ENCODE measurements at regions not wholly inside any gene's neighbourhood (a gene's known extent, or its start where the extent isn't known, plus 50 kb on each side); places are given as distances from the start of the nearest gene placed in this dataset.

DNA sequence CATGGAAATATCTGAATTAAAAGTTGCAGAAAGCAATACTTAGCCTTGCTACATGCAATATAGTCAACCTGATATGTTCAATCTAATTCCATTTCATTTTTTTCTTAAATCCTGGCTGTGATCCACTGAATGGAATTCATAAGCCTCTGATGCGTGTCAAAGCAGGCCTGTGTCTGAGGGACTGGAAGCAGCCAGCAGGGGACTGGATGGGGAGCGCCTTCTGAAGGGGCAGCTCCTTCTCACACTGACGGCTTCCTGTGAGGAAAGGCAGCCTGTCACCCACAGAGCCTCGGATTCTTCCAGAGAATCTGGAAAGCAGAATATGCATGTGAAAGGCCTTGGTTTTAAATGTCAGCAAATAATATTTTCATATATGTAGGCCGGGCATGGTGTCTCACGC, 73.5 kb downstream of the KCNF1 start:
- DNase-seq (ENCODE audit: low spot score), result no peak

DNA sequence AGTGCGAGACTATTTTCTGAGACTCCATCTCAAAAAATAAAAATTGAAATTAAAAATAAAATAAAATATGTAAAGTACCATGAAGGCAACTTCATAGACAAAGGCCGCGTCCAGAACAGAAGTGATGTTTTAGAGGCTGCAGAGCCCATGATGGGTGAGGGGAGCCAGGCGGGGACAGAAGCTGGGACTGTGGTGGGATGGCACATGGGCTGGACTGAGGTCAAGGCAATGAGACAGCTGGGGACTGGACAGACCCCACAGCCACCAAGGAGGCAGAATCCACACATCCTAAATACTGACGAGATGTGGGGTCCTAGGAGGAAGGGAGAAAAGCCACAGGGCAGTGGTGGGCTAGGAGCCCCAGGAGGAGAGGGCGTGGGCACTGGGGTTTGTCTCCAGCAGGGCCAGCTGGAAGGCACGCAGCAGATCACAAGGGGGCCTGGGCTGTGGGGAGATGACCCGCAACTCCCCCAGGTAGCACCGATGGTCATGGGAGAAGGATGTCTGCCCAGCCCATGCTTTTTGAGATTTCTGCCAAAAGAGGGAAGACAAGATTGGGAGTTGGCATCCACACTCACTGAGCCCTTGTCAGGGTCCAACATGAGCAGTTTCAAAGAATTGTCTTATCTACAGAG, 74.3 kb downstream of the KCNF1 start:
- DNase-seq (ENCODE audit: low spot score), result no peak

- DNase-seq (ENCODE audit: low spot score), result no peak
Observed at GRCh38 chr2:10987439-10987838, 75.7 kb downstream of the KCNF1 start.

DNA sequence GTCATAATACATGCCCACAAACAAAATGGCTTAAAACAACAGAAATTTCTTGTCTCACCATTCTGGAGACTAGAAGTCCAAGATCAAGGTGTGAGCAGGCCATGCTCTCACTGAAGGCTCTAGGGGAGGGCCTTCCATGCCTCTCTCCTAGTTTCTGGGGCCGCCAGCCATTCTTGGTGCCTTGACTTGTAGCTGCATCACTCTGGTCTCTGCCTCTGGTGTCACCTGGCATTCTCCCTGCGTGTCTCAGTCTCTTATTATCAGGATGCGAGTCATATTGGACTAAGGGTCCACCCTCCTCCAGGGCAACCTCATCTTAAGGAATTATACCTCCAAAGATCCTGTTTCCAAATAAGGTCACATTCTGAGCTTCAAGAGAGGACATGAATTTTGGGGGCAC, 76.1 kb downstream of the KCNF1 start:
- no peak for DNase-seq (ENCODE audit: low spot score)

DNA sequence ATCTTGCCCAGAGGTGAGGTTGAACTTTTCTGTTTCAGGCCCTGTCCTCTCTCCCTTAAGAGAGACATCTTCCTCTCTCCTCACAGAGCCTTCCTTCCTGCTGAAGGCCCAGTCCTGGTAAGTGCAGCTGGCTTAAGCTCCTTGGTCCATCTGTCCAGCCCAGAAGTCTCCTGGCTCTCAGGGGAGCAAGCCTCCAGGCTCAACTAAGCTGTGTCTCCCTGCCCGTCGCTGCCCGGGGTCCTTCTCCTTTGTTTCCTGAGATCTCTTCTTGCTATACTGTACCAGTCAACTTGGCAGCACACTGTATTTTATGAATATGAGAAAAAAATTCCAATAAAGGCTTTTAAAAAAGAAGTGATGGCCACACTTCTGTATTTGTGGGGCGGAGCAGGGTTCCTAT, 77.4 kb downstream of the KCNF1 start:
- no peak for DNase-seq (ENCODE audit: low spot score)

DNA sequence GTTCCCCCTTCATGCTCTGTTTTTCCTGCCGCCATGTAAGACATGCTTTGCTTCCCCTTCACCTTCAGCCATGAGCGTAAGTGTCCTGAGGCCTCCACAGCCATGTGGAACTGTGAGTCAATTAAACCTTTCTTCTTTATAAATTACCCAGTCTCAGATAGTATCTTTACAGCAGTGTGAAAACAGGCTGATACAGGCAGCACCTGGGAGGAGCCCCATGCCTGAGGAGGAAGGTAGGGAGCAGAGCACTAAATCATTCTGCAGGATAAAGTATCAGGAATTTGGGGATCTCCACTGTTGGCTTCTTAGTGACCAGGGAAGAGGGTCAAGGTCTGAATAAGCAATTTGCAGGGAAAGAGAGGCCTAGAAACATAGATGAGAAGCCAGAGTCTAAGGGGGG, 78.0 kb downstream of the KCNF1 start:
- no peak for DNase-seq (ENCODE audit: low spot score)

GRCh38 chr2:10990561-10991111, 78.9 kb downstream of the KCNF1 start:
- no peak for DNase-seq (ENCODE audit: low spot score)

DNA sequence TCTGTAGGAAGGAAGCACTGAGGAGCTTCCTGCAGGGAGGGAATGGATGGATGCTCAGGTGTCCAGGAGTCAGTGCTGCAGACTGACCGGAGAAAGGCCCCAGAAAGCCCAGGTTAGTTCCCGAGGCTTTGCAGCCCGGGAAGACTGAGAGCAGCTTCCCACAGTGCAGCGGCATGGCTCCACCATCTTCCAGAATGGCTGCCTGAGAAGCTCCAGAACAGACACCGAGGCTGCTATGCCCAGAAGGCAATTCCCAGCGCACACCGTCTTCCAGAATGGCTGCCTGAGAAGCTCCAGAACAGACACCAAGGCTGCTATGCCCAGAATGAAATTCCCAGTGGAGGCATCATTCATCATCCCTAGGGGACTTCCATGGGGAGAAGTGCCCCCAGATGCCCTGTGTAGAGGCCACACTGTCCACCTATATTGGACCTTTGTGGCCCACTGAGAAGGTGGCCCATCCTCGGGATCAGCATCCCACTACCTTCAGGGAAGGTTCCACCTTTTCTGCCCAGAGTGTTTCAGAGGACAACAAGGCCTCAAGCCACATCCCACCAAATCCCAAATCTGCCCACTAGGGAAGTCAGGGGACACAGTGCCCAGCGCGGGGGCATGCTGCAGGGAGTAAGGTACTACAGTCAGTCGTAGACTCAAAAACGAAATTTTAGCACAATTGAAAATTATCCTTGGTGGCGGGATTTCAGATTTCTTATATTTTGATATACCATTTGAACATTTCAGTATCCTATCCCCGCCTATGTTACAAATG, 80.5 kb downstream of the KCNF1 start:
- DNase-seq (ENCODE audit: low spot score), result no peak

- no peak for DNase-seq (ENCODE audit: low spot score)
Observed at GRCh38 chr2:10993001-10993481, 81.3 kb downstream of the KCNF1 start.

DNA sequence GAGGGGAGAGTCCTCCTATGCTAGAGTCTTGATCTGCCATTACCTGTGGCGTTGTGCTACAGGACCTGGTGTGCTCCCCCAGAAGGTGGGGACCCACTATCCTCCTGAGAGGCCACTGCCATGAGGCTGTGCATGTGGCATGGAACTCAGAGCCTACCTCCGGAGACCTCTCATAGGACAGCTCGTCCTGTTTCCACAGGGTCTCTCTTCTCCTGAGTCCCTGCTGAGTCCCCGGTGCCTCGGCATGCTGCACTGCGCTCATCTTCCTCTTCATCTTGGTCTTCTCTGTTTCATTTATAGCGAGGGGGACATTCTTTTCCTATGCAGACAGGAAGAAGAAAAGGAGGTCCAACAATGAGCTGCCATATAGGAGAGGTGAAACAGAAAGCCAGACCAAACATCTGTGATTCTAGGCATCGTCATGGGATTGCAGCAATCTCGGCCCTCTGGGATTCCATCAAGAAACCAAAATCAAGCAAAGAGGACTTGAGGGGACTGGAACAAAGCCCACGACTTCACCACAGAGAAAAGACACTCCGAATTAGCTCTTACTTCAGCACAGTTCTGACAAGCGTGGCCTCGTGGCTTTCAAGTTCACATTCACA, 83.7 kb downstream of the KCNF1 start:
- DNase-seq (ENCODE audit: low spot score), result no peak

GRCh38 chr2:11004199-11004598, 92.5 kb downstream of the KCNF1 start:
- DNase-seq (ENCODE audit: low spot score), result no peak

- no peak for DNase-seq (ENCODE audit: low spot score)
Observed at GRCh38 chr2:11005032-11005431, 93.3 kb downstream of the KCNF1 start.

DNA sequence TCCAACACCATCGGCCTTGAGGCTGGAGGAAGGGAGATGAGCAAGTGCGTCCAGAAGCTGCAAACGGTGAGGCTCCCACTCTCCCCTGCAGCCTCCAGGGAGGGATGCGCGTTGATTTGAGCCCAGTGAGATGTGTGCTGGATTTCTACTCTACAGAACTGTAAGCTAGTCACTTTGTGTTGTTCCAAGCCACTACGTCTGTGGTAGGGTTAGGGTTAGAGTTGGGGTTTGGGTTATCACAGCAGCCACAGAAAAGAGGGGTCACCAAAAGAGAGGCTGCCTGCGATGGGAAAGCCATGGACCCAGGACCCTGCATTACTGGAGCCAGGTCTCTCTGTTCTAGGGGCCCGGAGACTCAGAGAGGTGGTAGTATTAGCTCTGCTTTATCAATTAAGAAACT, 94.5 kb downstream of the KCNF1 start:
- DNase-seq (ENCODE audit: low spot score), result no peak

GRCh38 chr2:11007331-11008264, 95.9 kb downstream of the KCNF1 start:
- DNase-seq (ENCODE audit: low spot score), result no peak

- no peak for DNase-seq (ENCODE audit: low spot score)
Observed at GRCh38 chr2:11008773-11009172, 97.0 kb downstream of the KCNF1 start.

- DNase-seq (ENCODE audit: low spot score), result no peak
Observed at GRCh38 chr2:11009176-11009575, 97.4 kb downstream of the KCNF1 start.

- no peak for DNase-seq (ENCODE audit: low spot score)
Observed at GRCh38 chr2:11009891-11010290, 98.2 kb downstream of the KCNF1 start.

- DNase-seq (ENCODE audit: low spot score), result no peak
Observed at GRCh38 chr2:11011359-11011758, 99.6 kb downstream of the KCNF1 start.

- no peak for DNase-seq (ENCODE audit: low spot score)
Observed at GRCh38 chr2:11012131-11012693, 100.5 kb downstream of the KCNF1 start.

DNA sequence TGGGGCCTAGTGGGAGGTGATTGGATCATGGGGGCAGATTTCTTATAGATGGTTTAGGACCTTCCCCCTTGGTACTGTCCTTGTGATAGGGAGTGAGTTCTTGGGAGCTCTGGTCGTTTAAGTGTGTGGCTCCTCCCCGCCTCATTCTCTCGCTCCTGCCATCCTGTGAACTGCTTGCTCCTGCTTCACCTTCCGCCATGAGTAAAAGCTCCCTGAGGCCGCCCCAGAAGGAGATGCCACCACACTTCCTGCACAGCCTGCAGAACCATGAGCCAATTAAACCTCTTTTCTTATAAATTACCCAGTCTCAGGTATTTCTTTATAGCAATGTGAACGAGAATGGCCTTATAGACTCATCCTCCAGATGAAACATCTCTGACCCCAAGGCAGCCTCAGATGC, 101.5 kb downstream of the KCNF1 start:
- no peak for DNase-seq (ENCODE audit: low spot score)

DNA sequence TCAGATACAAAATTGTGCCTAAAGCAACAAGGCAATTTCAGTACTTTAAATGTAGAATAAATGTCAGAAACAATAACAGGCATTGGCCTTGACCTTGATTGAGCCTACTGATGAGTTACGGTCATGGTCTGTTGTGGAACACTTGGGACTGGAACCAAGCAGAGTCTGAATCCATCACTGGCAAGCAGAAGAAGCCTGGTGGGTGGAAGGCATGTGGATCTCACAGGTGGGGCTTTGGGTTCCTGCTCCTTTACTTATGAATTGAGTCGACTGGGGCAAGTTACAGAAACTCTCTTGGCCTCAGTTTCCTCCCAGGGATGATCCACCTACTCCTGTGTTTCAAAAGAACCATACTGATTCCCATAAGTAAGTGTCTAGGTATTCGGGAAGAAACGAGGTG, 102.3 kb downstream of the KCNF1 start:
- DNase-seq (ENCODE audit: low spot score), result no peak
